ENCODE measurements at regions not wholly inside any gene's neighbourhood (a gene's known extent, or its start where the extent isn't known, plus 50 kb on each side); places are given as distances from the start of the nearest gene placed in this dataset.
"Not testable (repeated sequence)": the region's sequence is repeated elsewhere in the genome, so short reads cannot be mapped to it uniquely, and the experiment has no call there.

DNA sequence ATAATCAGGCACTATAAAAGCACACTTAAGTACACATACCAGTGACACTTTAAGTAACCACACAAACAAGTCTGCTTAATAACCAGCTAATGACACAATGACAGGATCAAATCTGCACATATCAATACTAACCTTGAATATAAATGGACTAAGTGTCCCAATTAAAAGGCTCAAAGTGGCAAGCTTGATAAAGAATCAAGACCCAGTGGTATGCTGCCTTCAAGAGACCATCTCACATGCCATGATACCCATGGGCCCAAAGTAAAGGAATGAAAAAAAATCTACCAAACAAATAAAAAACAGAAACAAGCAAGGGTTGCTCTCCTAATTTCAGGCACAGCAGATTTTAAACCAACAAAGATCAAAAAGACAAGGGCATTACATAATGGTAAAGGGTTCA lies 470.4 kb downstream of the TRHDE start:
- Histone ChIP-seq H3K4me3 (no peak overlapping the region), H3K4me2 (ENCODE audit: unreplicated experiment) (no peak overlapping the region), H3K27me3 (replicated peaks; ENCODE audit: insufficient read depth) (no peaks in the 10 kb centered on the region), H3K9me3 (ENCODE audit: low read depth) (no peaks in the 10 kb centered on the region), H3K27ac (no peak overlapping the region), H3K9me2 (ENCODE audit: insufficient read depth) (no peaks in the 10 kb centered on the region), H3K79me2 (ENCODE audit: insufficient read depth) (no peaks in the 10 kb centered on the region), H3K4me1 (ENCODE audit: insufficient read depth) (no peaks in the 10 kb centered on the region), H4K20me1 (ENCODE audit: insufficient read depth) (no peaks in the 10 kb centered on the region), H3K9ac (no peak overlapping the region), H3F3A (ENCODE audit: insufficient read depth) (no peaks in the 10 kb centered on the region), H3K36me3 (ENCODE audit: low read depth) (no peaks in the 10 kb centered on the region), H2AFZ (no peak overlapping the region)
- TF ChIP-seq EZH2 (IDR thresholded peaks at IDR 0.05; ENCODE audit: insufficient read depth, poor library complexity, severe bottlenecking): no peak
- TF ChIP-seq EZH2phosphoT487 (IDR thresholded peaks at IDR 0.05; ENCODE audit: insufficient read depth, low read depth): no peak
- in situ Hi-C loops (cut with MboI): no loop called here
- no peak for DNase-seq

DNA sequence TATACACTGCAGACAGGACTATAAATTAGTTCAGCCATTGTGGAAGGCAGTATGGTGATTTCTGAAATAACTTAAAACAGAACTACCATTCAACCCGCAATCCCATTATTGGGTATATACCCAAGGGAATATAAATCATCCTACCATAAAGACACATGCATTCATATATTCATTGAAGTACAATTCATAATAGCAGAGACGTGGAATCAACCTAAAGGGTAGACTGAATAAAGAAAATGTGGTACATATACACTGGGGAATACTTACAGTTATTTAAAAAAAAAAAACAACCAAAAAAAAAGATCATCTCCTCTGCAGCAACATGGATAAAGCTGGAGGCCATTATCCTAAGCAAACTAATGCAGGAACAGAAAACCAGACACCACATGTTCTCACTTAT lies 473.9 kb downstream of the TRHDE start:
- no peak overlapping the region for H2AFZ ChIP-seq
- H3K4me3 ChIP-seq: no peak overlapping the region
- H3K27ac ChIP-seq: no peak overlapping the region
- H3K4me2 ChIP-seq (ENCODE audit: unreplicated experiment): no peak overlapping the region
- no peak for TF ChIP-seq EZH2phosphoT487 (IDR thresholded peaks at IDR 0.05; ENCODE audit: insufficient read depth, low read depth)
- no peak for TF ChIP-seq EZH2 (IDR thresholded peaks at IDR 0.05; ENCODE audit: insufficient read depth, poor library complexity, severe bottlenecking)
- WGBS, 2 experiments (ENCODE audit: low coverage in 1 of 2, low lambda C conversion rate in 2 of 2, missing lambda C conversion rate in 2 of 2): 0 to 2% methylated on average over 2 of the region's 2 CpGs
- H3K36me3 ChIP-seq (ENCODE audit: low read depth): no peaks in the 10 kb centered on the region
- DNase-seq: no peak
- no peaks in the 10 kb centered on the region for H3K27me3 ChIP-seq (replicated peaks; ENCODE audit: insufficient read depth)
- H3K9me2 ChIP-seq (ENCODE audit: insufficient read depth): no peaks in the 10 kb centered on the region
- in situ Hi-C loops (cut with MboI): no loop called here
- no peaks in the 10 kb centered on the region for H3F3A ChIP-seq (ENCODE audit: insufficient read depth)
- H4K20me1 ChIP-seq (ENCODE audit: insufficient read depth): no peaks in the 10 kb centered on the region
- H3K79me2 ChIP-seq (ENCODE audit: insufficient read depth): no peaks in the 10 kb centered on the region
- no peaks in the 10 kb centered on the region for H3K9me3 ChIP-seq (ENCODE audit: low read depth)
- H3K9ac ChIP-seq: no peak overlapping the region
- no peaks in the 10 kb centered on the region for H3K4me1 ChIP-seq (ENCODE audit: insufficient read depth)

GRCh38 chr12:72747111-72747849 lies 475.1 kb downstream of the TRHDE start:
- no peaks in the 10 kb centered on the region for H3K9me2 ChIP-seq (ENCODE audit: insufficient read depth)
- H3K27me3 ChIP-seq (replicated peaks; ENCODE audit: insufficient read depth): no peaks in the 10 kb centered on the region
- H3K27ac ChIP-seq: no peak overlapping the region
- no peaks in the 10 kb centered on the region for H3F3A ChIP-seq (ENCODE audit: insufficient read depth)
- no peak overlapping the region for H2AFZ ChIP-seq
- no peaks in the 10 kb centered on the region for H3K9me3 ChIP-seq (ENCODE audit: low read depth)
- no peak overlapping the region for H3K9ac ChIP-seq
- H3K79me2 ChIP-seq (ENCODE audit: insufficient read depth): no peaks in the 10 kb centered on the region
- no peak for DNase-seq
- no peak overlapping the region for H3K4me3 ChIP-seq
- H3K4me2 ChIP-seq (ENCODE audit: unreplicated experiment): no peak overlapping the region
- TF ChIP-seq EZH2phosphoT487 (IDR thresholded peaks at IDR 0.05; ENCODE audit: insufficient read depth, low read depth): no peak
- TF ChIP-seq EZH2 (IDR thresholded peaks at IDR 0.05; ENCODE audit: insufficient read depth, poor library complexity, severe bottlenecking): no peak
- in situ Hi-C loops (cut with MboI): no loop called here
- H4K20me1 ChIP-seq (ENCODE audit: insufficient read depth): no peaks in the 10 kb centered on the region
- no peaks in the 10 kb centered on the region for H3K4me1 ChIP-seq (ENCODE audit: insufficient read depth)
- 1% methylated on average over 4 of the region's 4 CpGs for WGBS, 2 experiments (ENCODE audit: low coverage in 1 of 2, low lambda C conversion rate in 2 of 2, missing lambda C conversion rate in 2 of 2)
- H3K36me3 ChIP-seq (ENCODE audit: low read depth): no peaks in the 10 kb centered on the region

- H3K4me1 ChIP-seq (ENCODE audit: insufficient read depth): no peaks in the 10 kb centered on the region
- H3K36me3 ChIP-seq (ENCODE audit: low read depth): no peaks in the 10 kb centered on the region
- H3K9ac ChIP-seq: no peak overlapping the region
- H4K20me1 ChIP-seq (ENCODE audit: insufficient read depth): no peaks in the 10 kb centered on the region
- in situ Hi-C loops (cut with MboI): no loop called here
- H3K9me3 ChIP-seq (ENCODE audit: low read depth): no peaks in the 10 kb centered on the region
- H2AFZ ChIP-seq: no peak overlapping the region
- no peaks in the 10 kb centered on the region for H3K27me3 ChIP-seq (replicated peaks; ENCODE audit: insufficient read depth)
- no peaks in the 10 kb centered on the region for H3K9me2 ChIP-seq (ENCODE audit: insufficient read depth)
- H3F3A ChIP-seq (ENCODE audit: insufficient read depth): no peaks in the 10 kb centered on the region
- no peak overlapping the region for H3K4me2 ChIP-seq (ENCODE audit: unreplicated experiment)
- WGBS, 2 experiments (ENCODE audit: low coverage in 1 of 2, low lambda C conversion rate in 2 of 2, missing lambda C conversion rate in 2 of 2): 58 to 61% methylated on average over 1 of the region's 1 CpG
- DNase-seq: no peak
- no peak overlapping the region for H3K27ac ChIP-seq
- TF ChIP-seq EZH2 (IDR thresholded peaks at IDR 0.05; ENCODE audit: insufficient read depth, poor library complexity, severe bottlenecking) (no peak), EZH2phosphoT487 (IDR thresholded peaks at IDR 0.05; ENCODE audit: insufficient read depth, low read depth) (no peak)
- no peak overlapping the region for H3K4me3 ChIP-seq
- H3K79me2 ChIP-seq (ENCODE audit: insufficient read depth): no peaks in the 10 kb centered on the region
Measured at GRCh38 chr12:72748971-72749370, 476.8 kb downstream of the TRHDE start.

DNA sequence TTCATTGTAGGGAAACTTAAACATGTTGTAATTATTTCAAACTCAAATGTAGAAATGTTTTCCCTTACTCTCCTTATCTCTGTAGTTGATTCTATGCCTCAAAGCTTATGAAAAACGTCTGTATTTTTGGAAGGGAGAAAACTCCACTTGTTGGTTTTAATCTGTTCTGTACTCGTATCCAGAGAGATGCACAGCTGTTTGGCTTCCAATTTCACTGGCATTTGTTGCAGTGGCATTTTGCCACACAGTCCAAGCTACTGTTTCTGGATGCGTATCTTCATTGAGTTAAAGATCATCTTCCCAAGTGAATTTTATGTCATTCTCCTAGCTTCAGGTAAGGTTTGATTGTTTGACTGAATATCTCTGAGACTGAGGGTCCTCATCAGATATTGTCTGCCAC lies 481.4 kb downstream of the TRHDE start:
- no peaks in the 10 kb centered on the region for H3F3A ChIP-seq (ENCODE audit: insufficient read depth)
- in situ Hi-C loops (cut with MboI): no loop called here
- no peak overlapping the region for H2AFZ ChIP-seq
- no peak overlapping the region for H3K4me2 ChIP-seq (ENCODE audit: unreplicated experiment)
- H3K4me1 ChIP-seq (ENCODE audit: insufficient read depth): no peaks in the 10 kb centered on the region
- TF ChIP-seq EZH2phosphoT487 (IDR thresholded peaks at IDR 0.05; ENCODE audit: insufficient read depth, low read depth): no peak
- TF ChIP-seq EZH2 (IDR thresholded peaks at IDR 0.05; ENCODE audit: insufficient read depth, poor library complexity, severe bottlenecking): no peak
- DNase-seq: no peak
- no peak overlapping the region for H3K4me3 ChIP-seq
- no peaks in the 10 kb centered on the region for H3K79me2 ChIP-seq (ENCODE audit: insufficient read depth)
- no peaks in the 10 kb centered on the region for H3K9me2 ChIP-seq (ENCODE audit: insufficient read depth)
- WGBS, 2 experiments (ENCODE audit: low coverage in 1 of 2, low lambda C conversion rate in 2 of 2, missing lambda C conversion rate in 2 of 2): 6% methylated on average over 3 of the region's 3 CpGs
- no peaks in the 10 kb centered on the region for H3K9me3 ChIP-seq (ENCODE audit: low read depth)
- no peaks in the 10 kb centered on the region for H3K36me3 ChIP-seq (ENCODE audit: low read depth)
- no peak overlapping the region for H3K9ac ChIP-seq
- no peaks in the 10 kb centered on the region for H4K20me1 ChIP-seq (ENCODE audit: insufficient read depth)
- no peaks in the 10 kb centered on the region for H3K27me3 ChIP-seq (replicated peaks; ENCODE audit: insufficient read depth)
- no peak overlapping the region for H3K27ac ChIP-seq

- H3K9ac ChIP-seq; H3F3A ChIP-seq (ENCODE audit: insufficient read depth); H3K4me3 ChIP-seq; H2AFZ ChIP-seq; H3K79me2 ChIP-seq (ENCODE audit: insufficient read depth); in situ Hi-C loops (cut with MboI); H3K9me3 ChIP-seq (ENCODE audit: low read depth); H3K36me3 ChIP-seq (ENCODE audit: low read depth); H3K27me3 ChIP-seq (replicated peaks; ENCODE audit: insufficient read depth); H3K27ac ChIP-seq; H3K9me2 ChIP-seq (ENCODE audit: insufficient read depth); DNase-seq; H4K20me1 ChIP-seq (ENCODE audit: insufficient read depth); H3K4me2 ChIP-seq (ENCODE audit: unreplicated experiment); H3K4me1 ChIP-seq (ENCODE audit: insufficient read depth): not testable (repeated sequence)
- 53 to 54% methylated on average over 18 of the region's 18 CpGs for WGBS, 2 experiments (ENCODE audit: low coverage in 1 of 2, low lambda C conversion rate in 2 of 2, missing lambda C conversion rate in 2 of 2)
Measured at GRCh38 chr12:72754026-72754425, 481.9 kb downstream of the TRHDE start.

Measured in GM23248 (cell line).